ENCODE measurements at regions not wholly inside any gene's neighbourhood (a gene's known extent, or its start where the extent isn't known, plus 50 kb on each side); places are given as distances from the start of the nearest gene placed in this dataset.

- peak; percentile 87 for DNase-seq
Observed at GRCh38 chr11:95296621-95297025, 65.6 kb upstream of the SESN3 start.

GRCh38 chr11:95296165-95296564, 65.2 kb upstream of the SESN3 start:
- DNase-seq, result peak; percentile 88

- no peak for DNase-seq
Observed at GRCh38 chr11:95295382-95296149, 64.6 kb upstream of the SESN3 start.

- DNase-seq, result no peak
Observed at GRCh38 chr11:95294701-95295100, 63.7 kb upstream of the SESN3 start.

GRCh38 chr11:95293116-95293515, 62.1 kb upstream of the SESN3 start:
- DNase-seq, result no peak

- DNase-seq, result no peak
Observed at GRCh38 chr11:95291946-95292345, 60.9 kb upstream of the SESN3 start.

GRCh38 chr11:95289378-95290101, 58.5 kb upstream of the SESN3 start:
- DNase-seq, result no peak

GRCh38 chr11:95284057-95285052, 53.4 kb upstream of the SESN3 start:
- no peak for DNase-seq

GRCh38 chr11:95283650-95284049, 52.6 kb upstream of the SESN3 start:
- DNase-seq, result no peak

GRCh38 chr11:95283146-95283545, 52.1 kb upstream of the SESN3 start:
- DNase-seq, result no peak

GRCh38 chr11:95282291-95282751, 51.3 kb upstream of the SESN3 start:
- DNase-seq, result no peak
